K562 (cell line): ENCODE measurements at regions not wholly inside any gene's neighbourhood (a gene's known extent, or its start where the extent isn't known, plus 50 kb on each side); places are given as distances from the start of the nearest gene placed in this dataset.
A peak's percentile ranks its signal among the peaks of the same experiment; 100 is the strongest.

Experiments
- ARID1B ChIP-seq: fragments of 450-650 bp; IDR thresholded peaks from 2 replicates; pipeline ENCODE4 v1.6.1; 2016; ENCODE audit warnings: antibody characterized with exemption, mild to moderate bottlenecking, inconsistent platforms
- CEBPG ChIP-seq, 3 experiments: fragments of 200-800 bp in 1 of 3; sonication (Bioruptor generic) in 1 of 3; sonication (generic) in 1 of 3; formaldehyde crosslinking in 1 of 3; IDR thresholded peaks in 2 of 3; conservative IDR thresholded peaks in 1 of 3; 2 replicates each; pipeline versions ENCODE4 v1.6.1 to v1.8.0; 2016 to 2022; ENCODE audit warnings: missing compliant biosample characterization in 2 of 3, missing genetic modification characterization in 2 of 3, mild to moderate bottlenecking in 1 of 3, missing genetic modification reagents in 1 of 3
- ERF ChIP-seq: fragments of 450-650 bp; formaldehyde crosslinking; IDR thresholded peaks from 2 replicates; pipeline ENCODE4 v1.4.0; 2020; ENCODE audit warnings: mild to moderate bottlenecking, mixed read lengths
- HDAC2 ChIP-seq: fragments of 450-650 bp; IDR thresholded peaks from 2 replicates; pipeline ENCODE4 v1.6.1; 2016; ENCODE audit warnings: mild to moderate bottlenecking
- HMG20B ChIP-seq: fragments of 250-450 bp; sonication (Bioruptor Pico); IDR thresholded peaks from 2 replicates; pipeline ENCODE4 v1.5.0; 2021; ENCODE audit warnings: mild to moderate bottlenecking
- MCM3 ChIP-seq: fragments of 450-650 bp; IDR thresholded peaks from 2 replicates; pipeline ENCODE4 v1.6.1; 2016
- NFATC3 ChIP-seq: fragments of 450-650 bp; IDR thresholded peaks from 2 replicates; pipeline ENCODE4 v1.6.1; 2017; ENCODE audit warnings: mild to moderate bottlenecking
- NFRKB ChIP-seq: fragments of 450-650 bp; IDR thresholded peaks from 2 replicates; pipeline ENCODE4 v1.6.1; 2016; ENCODE audit warnings: low read depth
- RB1 ChIP-seq: fragments of 450-650 bp; IDR thresholded peaks from 2 replicates; pipeline ENCODE4 v1.6.1; 2017; ENCODE audit warnings: low read depth, mild to moderate bottlenecking
- RBM25 ChIP-seq: fragments of 200-400 bp; formaldehyde crosslinking; IDR thresholded peaks from 2 replicates; pipeline ENCODE4 v1.6.1; 2018; ENCODE audit warnings: low read length, low read depth, moderate library complexity; ENCODE audit not compliant: severe bottlenecking
- RERE ChIP-seq: sonication (generic); formaldehyde crosslinking; IDR thresholded peaks from 2 replicates; pipeline ENCODE4 v1.8.0; 2023; ENCODE audit warnings: missing genetic modification reagents, mild to moderate bottlenecking, borderline replicate concordance
- SMARCB1 ChIP-seq: IDR thresholded peaks from 2 replicates; pipeline ENCODE4 v1.6.1; 2011; ENCODE audit warnings: improper control_type of control experiment, low read depth; ENCODE audit not compliant: insufficient read length
- TCFL5 ChIP-seq: fragments of 250-450 bp; sonication (Bioruptor Pico); conservative IDR thresholded peaks from 2 replicates; pipeline ENCODE4 v1.6.1; 2021; ENCODE audit warnings: mild to moderate bottlenecking, moderate library complexity, matching md5 sums
- ZKSCAN3 ChIP-seq: fragments of 250-450 bp; sonication (Bioruptor Pico); IDR thresholded peaks from 2 replicates; pipeline ENCODE4 v1.4.0; 2020
- ZNF253 ChIP-seq: fragments of 250-450 bp; sonication (Bioruptor Pico); conservative IDR thresholded peaks from 2 replicates; pipeline ENCODE4 v1.6.1; 2021; ENCODE audit warnings: mild to moderate bottlenecking
- ZNF311 ChIP-seq: fragments of 250-450 bp; sonication (Bioruptor Pico); IDR thresholded peaks from 2 replicates; pipeline ENCODE4 v1.4.0; 2020; ENCODE audit warnings: mild to moderate bottlenecking, moderate library complexity
- ZNF316 ChIP-seq: fragments of 450-650 bp; IDR thresholded peaks from 2 replicates; pipeline ENCODE4 v1.6.1; 2016
- ZNF512 ChIP-seq: IDR thresholded peaks from 2 replicates; pipeline ENCODE4 v1.6.1; 2016; ENCODE audit warnings: missing genetic modification characterization, missing compliant biosample characterization
- ZNF551 ChIP-seq: fragments of 250-450 bp; sonication (Bioruptor Pico); IDR thresholded peaks from 2 replicates; pipeline ENCODE4 v1.5.0; 2021; ENCODE audit warnings: mild to moderate bottlenecking, moderate library complexity
- ZNF668 ChIP-seq: fragments of 250-450 bp; sonication (Bioruptor Pico); IDR thresholded peaks from 2 replicates; pipeline ENCODE4 v1.8.0; 2022; ENCODE audit warnings: mild to moderate bottlenecking, inconsistent platforms
- ZNF76 ChIP-seq: fragments of 250-450 bp; sonication (Bioruptor Pico); IDR thresholded peaks from 2 replicates; pipeline ENCODE4 v1.4.0; 2020; ENCODE audit warnings: mild to moderate bottlenecking, moderate library complexity, borderline replicate concordance
- TF ChIP-seq, protein P1 (sequence below): fragments of 250-450 bp; sonication (Bioruptor Pico); IDR thresholded peaks from 2 replicates; pipeline ENCODE4 v1.8.0; 2022; ENCODE audit warnings: inconsistent platforms

- no peak for TF ChIP-seq RBM25
- no peak for TF ChIP-seq NFATC3
- TF ChIP-seq, protein P1, sequence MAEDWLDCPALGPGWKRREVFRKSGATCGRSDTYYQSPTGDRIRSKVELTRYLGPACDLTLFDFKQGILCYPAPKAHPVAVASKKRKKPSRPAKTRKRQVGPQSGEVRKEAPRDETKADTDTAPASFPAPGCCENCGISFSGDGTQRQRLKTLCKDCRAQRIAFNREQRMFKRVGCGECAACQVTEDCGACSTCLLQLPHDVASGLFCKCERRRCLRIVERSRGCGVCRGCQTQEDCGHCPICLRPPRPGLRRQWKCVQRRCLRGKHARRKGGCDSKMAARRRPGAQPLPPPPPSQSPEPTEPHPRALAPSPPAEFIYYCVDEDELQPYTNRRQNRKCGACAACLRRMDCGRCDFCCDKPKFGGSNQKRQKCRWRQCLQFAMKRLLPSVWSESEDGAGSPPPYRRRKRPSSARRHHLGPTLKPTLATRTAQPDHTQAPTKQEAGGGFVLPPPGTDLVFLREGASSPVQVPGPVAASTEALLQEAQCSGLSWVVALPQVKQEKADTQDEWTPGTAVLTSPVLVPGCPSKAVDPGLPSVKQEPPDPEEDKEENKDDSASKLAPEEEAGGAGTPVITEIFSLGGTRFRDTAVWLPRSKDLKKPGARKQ, result no peak
- no peak for TF ChIP-seq ZNF253
- TF ChIP-seq ZNF311, result peak; percentile 6; the same call in 1 of the 2 replicates
- no peak for TF ChIP-seq ZNF76
- TF ChIP-seq HMG20B (CRISPR knock-in tag), result no peak
- no peak for TF ChIP-seq MCM3
- no peak for TF ChIP-seq NFRKB
- no peak for TF ChIP-seq RERE (CRISPR knock-in tag)
- TF ChIP-seq ZNF512 (tag), result no peak
- TF ChIP-seq ZNF551 (CRISPR knock-in tag), result no peak
- no peak for TF ChIP-seq RB1
- no peak for TF ChIP-seq ERF (CRISPR knock-in tag)
- no peak for TF ChIP-seq TCFL5 (CRISPR knock-in tag)
- no peak for TF ChIP-seq ZKSCAN3 (CRISPR knock-in tag)
- TF ChIP-seq SMARCB1, result no peak
- TF ChIP-seq ARID1B, result peak; percentile 39; the same call in 1 of the 2 replicates
- TF ChIP-seq CEBPG (CRISPR knock-in tag; IDR thresholded peaks at IDR 0.05), result peak; percentile 89
- peak; percentile 53 to 94; a peak in 3 of 4 replicates for TF ChIP-seq CEBPG (tag; conservative IDR thresholded peaks at IDR 0.05 in 1 of 2, IDR thresholded peaks at IDR 0.05 in 1 of 2)
- TF ChIP-seq ZNF668 (CRISPR knock-in tag), result peak; percentile 72
- TF ChIP-seq HDAC2, result no peak; the same call in 1 of the 2 replicates
- no peak for TF ChIP-seq ZNF316
Measured at GRCh38 chr12:93318720-93319522, 58.8 kb upstream of the NUDT4 start (continued).
